Colonic mucosa (tissue), 4 donors: ENCODE measurements at regions not wholly inside any gene's neighbourhood (a gene's known extent, or its start where the extent isn't known, plus 50 kb on each side); places are given as distances from the start of the nearest gene placed in this dataset.

ENCODE experiments used
- DNase-seq: peaks from one replicate; pipeline ENCODE4 v3.0.0-alpha.2; 2020
- H3K27ac ChIP-seq: fragments of 200-600 bp; one replicate; pipeline ENCODE4 v1.8.0; 2021
- H3K27me3 ChIP-seq: fragments of 200-600 bp; one replicate; pipeline ENCODE4 v1.8.0; 2021
- H3K36me3 ChIP-seq: fragments of 200-600 bp; one replicate; pipeline ENCODE4 v1.8.0; 2021
- H3K4me1 ChIP-seq: fragments of 200-600 bp; one replicate; pipeline ENCODE4 v1.8.0; 2021; ENCODE audit warnings: mild to moderate bottlenecking
- H3K4me3 ChIP-seq: fragments of 200-600 bp; one replicate; pipeline ENCODE4 v1.8.0; 2021
- H3K9ac ChIP-seq, 2 donors: one replicate each; pipeline ENCODE4 v1.7.0; 2013; ENCODE audit warnings: control low read depth in 2 of 2, low read depth in 2 of 2, low read length in 2 of 2
- H3K9me3 ChIP-seq: fragments of 200-600 bp; one replicate; pipeline ENCODE4 v1.8.0; 2021
- CTCF ChIP-seq: fragments of 200-600 bp; IDR thresholded peaks from one replicate; pipeline ENCODE4 v1.8.0; 2022; ENCODE audit warnings: antibody characterized with exemption, mild to moderate bottlenecking
- intact Hi-C: fragments of 100-400 bp; cut with DNase I; formaldehyde crosslinking; loops from one replicate; pipeline ENCODE4 v1.14.1; 2022
- donor health status: healthy.
- donor health status: DM: no; HTN: no; CAD: no.
- donor health status: DM: no; HTN: no; CAD: no.

- no peak overlapping the region for H3K9ac ChIP-seq
- intact Hi-C loops = no loop called here
- H3K4me1 ChIP-seq = no peaks in the 10 kb centered on the region
- no peak for DNase-seq
- no peaks in the 10 kb centered on the region for H3K27me3 ChIP-seq
- no peak for TF ChIP-seq CTCF
- H3K27ac ChIP-seq = no peak overlapping the region
- H3K36me3 ChIP-seq = no peaks in the 10 kb centered on the region
- H3K9me3 ChIP-seq = no peaks in the 10 kb centered on the region
- no peak overlapping the region for H3K4me3 ChIP-seq
These were observed 324.6 kb upstream of the TLE3 start for GRCh38 chr15:70422342-70422741.

GRCh38 chr15:70420948-70421482, 323.3 kb upstream of the TLE3 start:
- H3K4me1 ChIP-seq = no peaks in the 10 kb centered on the region
- H3K9me3 ChIP-seq = no peaks in the 10 kb centered on the region
- H3K27me3 ChIP-seq = no peaks in the 10 kb centered on the region
- no peak overlapping the region for H3K9ac ChIP-seq
- TF ChIP-seq CTCF = no peak
- no peak for DNase-seq
- intact Hi-C loops = no loop called here
- H3K36me3 ChIP-seq = no peaks in the 10 kb centered on the region
- H3K27ac ChIP-seq = no peak overlapping the region
- no peak overlapping the region for H3K4me3 ChIP-seq

GRCh38 chr15:70420086-70420947, 322.6 kb upstream of the TLE3 start:
- Histone ChIP-seq H3K9ac (no peak overlapping the region), H3K36me3 (no peaks in the 10 kb centered on the region), H3K4me1 (no peaks in the 10 kb centered on the region), H3K4me3 (no peak overlapping the region), H3K9me3 (no peaks in the 10 kb centered on the region), H3K27ac (no peak overlapping the region), H3K27me3 (no peaks in the 10 kb centered on the region)
- no peak for TF ChIP-seq CTCF
- intact Hi-C loops = no loop called here
- DNase-seq = no peak

GRCh38 chr15:70418943-70419342, 321.2 kb upstream of the TLE3 start:
- Histone ChIP-seq H3K36me3 (no peaks in the 10 kb centered on the region), H3K9ac (no peak overlapping the region), H3K27ac (no peak overlapping the region), H3K9me3 (no peaks in the 10 kb centered on the region), H3K27me3 (no peaks in the 10 kb centered on the region), H3K4me1 (no peaks in the 10 kb centered on the region), H3K4me3 (no peak overlapping the region)
- DNase-seq = no peak
- no peak for TF ChIP-seq CTCF
- intact Hi-C loops = no loop called here

GRCh38 chr15:70417535-70417934, 319.8 kb upstream of the TLE3 start:
- TF ChIP-seq CTCF = no peak
- no peaks in the 10 kb centered on the region for H3K4me1 ChIP-seq
- H3K9me3 ChIP-seq = no peaks in the 10 kb centered on the region
- H3K27me3 ChIP-seq = no peaks in the 10 kb centered on the region
- no peak overlapping the region for H3K4me3 ChIP-seq
- DNase-seq = no peak
- no peak overlapping the region for H3K27ac ChIP-seq
- H3K36me3 ChIP-seq = no peaks in the 10 kb centered on the region
- no peak overlapping the region for H3K9ac ChIP-seq
- intact Hi-C loops = no loop called here
